NCI-H128 (cell line): ENCODE measurements at regions not wholly inside any gene's neighbourhood (a gene's known extent, or its start where the extent isn't known, plus 50 kb on each side); places are given as distances from the start of the nearest gene placed in this dataset.
A peak's percentile ranks its signal among the peaks of the same experiment; 100 is the strongest.

Experiments used
- DNase-seq: peaks from one replicate; lab custom pipeline; 2025; ENCODE audit not compliant: unreplicated experiment; lab: John Stamatoyannopoulos, UW

DNA sequence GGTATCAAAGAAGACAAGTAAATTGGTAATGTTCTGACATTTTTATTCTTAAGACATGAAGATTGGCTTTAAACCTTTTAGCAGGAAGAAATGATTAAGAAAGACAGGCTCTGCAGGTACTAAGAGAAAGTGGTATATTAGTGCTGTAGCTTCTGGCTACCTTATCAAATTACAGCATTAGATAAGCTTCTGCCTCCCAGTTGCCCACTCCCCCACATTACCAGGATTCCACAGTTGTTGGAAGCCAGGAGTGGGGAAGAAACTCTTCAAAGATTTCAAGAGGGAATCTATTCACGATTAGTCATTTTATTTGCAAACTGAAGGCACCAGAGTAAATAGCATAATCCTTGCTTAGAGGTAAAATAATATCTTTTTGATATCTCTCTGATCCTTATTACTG, 274.9 kb downstream of the LMO4 start:
- DNase-seq = no peak

DNA sequence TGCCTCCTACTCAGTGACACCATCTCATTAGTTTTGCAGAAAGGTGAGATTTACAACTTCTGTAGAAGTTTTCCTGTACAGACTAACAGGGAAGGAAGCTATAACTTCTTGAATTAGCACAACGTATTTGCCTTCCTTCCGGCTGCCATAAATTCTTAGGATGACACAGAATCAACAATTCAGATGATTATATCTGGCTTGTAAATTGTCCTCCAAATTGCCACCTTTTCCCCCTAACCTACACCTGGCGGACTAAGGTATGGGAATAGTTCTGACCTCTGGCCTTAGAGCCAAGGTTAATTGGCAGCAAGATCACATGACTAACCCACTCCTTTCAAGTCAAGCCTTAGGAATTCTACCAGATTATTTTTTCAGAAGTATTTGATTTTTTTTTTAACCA, 284.3 kb downstream of the LMO4 start:
- DNase-seq = no peak

DNA sequence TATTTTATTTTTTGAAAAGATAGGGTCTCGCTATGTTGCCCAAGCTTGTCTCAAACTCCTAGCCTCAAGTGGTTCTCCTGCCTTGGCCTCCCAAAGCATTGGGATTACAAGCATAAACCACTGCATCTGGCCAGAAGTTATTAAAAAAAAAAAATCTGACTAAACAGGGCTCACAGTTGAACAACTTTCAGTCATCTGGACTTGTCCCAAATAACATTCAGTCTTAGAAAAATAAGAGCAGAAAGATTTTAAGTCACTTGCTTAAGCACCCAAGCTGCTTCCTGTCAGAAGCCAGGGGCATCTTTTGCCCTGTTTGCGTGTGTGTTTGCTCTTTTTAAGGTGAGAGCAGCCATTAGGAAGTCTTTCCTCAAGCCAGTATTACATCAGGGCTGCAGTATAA, 286.8 kb downstream of the LMO4 start:
- no peak for DNase-seq

DNA sequence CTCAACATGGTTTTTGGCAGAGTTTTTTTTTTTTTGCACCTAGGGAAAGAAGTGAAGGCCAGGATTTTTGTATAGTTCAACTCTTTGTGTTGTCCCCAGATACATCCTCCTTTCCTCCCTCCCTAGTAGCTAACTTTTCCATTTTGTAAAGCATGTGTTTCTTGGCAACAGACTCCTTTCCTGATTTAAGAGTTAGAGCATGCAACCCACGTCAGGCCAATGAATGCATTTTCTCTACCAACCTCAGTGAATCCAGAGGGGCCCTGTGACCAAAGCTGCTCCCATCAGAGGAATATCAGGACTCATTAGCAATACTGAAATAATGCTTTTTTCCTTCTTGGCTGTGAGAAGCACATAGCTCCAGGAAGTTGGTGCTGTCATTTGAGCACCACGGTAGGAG, 287.2 kb downstream of the LMO4 start:
- DNase-seq = no peak

DNA sequence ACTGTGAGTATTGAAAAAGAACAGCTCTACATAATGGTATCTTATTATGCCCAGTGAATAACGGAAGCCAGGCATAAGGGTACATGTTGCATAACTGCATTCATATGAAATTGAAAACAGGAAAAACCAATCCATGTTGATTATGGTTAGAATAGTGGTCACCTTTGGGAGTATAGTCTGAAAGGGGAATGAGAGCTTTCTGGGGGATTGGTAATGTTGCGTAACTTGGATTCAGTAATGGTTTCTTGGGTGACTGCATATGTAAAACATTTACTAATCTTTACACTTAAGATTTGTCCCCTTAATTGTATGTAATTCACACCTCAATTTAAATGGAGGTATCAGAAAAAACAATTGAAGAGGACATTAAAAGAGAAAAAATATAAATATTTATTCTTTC, 292.1 kb downstream of the LMO4 start:
- DNase-seq = no peak

DNA sequence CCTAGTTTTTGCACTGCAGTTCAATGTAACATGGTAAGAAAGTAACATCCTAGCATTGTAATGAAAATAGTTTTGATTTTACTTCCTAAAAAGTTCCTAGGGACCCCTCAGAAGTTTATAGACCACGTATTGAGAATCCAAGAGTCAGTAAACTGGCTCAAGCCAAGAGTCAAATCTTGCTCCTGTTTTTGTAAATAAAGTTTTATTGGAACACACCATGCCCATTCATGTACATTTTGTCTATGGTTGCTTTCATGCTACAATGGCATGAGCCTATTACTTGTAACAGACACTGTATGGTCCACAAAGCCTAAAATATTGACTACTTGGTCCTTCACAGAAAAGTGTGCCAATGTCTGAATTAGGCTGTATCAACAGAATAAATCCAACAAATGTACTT, 301.0 kb downstream of the LMO4 start:
- DNase-seq = no peak

DNA sequence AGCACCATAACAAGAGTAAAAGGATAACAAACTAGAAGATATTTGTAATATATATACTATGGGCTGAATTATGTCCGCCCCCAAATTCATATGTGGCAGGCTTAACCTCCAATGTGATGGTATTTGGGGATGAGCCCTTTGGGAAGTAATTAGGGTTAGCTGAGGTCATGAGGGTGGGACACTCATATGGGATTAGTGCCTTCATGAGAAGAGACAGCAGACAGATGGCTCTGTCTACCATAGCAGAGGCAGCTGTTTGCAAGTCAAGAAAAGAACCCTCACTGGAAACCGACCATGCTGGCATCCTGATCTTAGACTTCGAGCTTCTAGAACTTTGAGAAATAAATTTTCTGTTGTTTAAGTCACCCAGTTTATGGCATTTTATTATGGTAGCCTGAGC, 303.6 kb downstream of the LMO4 start:
- DNase-seq = no peak

DNA sequence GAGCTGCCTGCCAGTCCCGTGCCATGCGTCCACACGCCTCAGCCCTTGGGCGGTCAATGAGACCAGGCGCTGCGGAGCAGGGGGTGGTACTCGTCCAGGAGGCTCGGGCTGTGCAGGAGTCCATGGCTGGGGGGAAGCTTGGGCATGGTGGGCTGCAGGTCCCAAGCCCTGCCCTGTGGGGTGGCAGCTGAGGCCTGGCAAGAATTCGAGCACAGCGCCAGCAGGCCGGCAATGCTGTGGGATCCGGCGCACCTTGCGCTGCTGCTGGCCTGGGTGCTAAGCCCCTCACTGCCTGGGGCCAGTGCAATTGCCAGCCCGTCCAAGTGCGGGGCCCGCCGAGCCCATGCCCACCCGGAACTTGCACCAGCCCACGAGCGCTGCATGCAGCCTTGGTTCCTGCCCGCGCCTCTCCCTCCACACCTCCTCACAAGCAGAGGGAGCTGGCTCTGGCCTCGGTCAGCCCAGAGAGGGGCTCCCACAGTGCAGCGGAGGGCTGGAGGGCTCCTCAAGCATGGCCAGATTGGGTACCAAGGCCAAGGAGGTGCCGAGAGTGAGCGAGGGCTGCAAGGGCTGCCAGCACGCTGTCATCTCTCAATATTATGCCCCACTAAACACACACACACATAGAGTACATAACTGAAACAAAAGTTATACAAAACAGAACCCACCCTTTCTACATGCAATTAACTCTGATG, 307.7 kb downstream of the LMO4 start:
- DNase-seq = no peak

DNA sequence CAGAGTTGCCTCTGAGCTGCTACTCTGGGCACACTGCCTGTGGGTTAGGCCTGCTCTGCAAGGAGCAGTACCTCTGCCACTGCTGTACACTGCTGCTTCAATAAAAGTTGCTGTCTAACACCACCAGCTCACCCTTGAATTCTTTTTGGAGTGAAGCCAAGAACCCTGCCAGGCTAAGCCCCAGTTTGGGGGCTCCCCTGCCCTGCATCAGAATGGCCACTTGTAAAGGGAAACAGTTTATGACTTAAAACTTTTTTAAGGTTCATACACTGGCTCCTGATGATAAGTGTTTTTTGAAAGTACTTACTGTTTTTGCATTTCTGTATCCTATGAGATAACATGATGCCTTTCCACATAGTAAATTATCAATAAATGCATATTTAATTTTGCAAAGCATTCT, 310.0 kb downstream of the LMO4 start:
- DNase-seq = no peak

DNA sequence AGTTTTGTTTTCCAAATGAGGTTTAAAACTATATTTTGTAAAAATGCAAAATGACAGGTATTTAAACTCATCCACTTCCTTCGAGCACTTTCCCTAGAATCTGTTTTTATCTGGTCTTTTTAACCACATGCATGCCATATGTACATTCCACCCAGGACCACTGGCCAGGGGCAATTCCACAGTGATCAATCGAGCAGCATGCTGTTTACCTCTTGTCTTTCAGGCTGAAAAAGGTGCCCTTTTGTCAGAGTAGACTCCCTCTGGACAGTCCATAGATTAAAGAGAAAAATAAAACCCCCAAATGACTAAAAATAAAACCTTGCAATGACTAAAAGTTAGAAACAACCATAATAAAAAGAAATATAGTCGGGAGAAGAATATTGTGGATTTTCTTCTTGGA, 313.3 kb downstream of the LMO4 start:
- no peak for DNase-seq

DNA sequence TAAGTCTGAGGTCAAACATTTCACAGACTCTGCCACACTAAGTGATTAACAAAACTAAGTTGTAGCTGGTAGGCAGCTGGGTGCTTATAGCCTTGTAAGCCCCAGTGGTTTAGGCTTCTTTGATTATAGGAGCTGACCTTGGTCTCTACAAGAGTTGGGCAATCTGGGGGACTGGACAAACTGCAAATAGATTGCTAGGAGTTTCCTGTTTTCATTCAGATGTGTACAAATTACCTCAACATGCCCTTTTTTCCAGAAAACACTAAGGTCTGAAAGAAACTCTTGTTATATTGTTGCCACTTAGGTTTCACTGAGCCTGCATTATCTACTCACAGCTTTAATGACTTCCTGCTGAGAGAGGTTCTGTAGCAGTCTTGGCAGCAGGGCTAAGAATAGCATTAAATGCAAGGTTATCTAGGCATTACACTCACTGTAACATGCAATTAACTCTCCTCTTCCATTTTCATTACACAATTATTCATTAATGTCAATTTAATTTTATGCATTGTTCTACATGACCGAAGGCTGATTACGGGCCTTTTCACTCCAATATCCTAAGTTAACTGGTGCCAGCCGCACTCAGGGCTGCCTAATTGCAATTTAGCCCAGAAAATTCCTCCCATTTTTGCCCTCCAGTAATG, 314.0 kb downstream of the LMO4 start:
- DNase-seq = peak; percentile 47

DNA sequence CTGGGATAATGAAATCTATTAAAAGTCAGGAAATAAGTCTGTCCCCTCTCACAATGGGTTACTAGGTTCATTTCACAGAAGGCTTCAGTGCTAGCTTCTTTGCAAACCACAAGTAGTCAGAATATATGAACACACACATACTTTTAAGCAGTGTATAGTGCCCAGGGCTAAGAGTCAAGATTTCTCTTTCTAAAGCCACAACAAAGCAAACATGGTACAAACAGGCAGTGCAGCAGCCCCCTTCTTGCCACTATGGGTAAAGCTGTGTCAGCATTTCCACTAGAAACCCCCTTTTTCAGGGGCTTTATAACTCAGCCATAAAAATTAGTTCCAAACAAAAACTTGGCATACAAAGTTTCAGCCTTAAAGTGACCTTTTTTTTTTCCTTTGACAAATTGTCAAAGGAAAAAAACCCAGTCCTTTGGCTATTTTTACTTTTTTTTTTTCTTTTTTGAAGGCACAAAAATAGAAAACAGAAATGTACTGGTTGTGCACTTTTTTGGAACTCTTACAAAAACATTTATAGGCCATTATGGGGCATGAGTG, 315.4 kb downstream of the LMO4 start:
- DNase-seq = no peak

DNA sequence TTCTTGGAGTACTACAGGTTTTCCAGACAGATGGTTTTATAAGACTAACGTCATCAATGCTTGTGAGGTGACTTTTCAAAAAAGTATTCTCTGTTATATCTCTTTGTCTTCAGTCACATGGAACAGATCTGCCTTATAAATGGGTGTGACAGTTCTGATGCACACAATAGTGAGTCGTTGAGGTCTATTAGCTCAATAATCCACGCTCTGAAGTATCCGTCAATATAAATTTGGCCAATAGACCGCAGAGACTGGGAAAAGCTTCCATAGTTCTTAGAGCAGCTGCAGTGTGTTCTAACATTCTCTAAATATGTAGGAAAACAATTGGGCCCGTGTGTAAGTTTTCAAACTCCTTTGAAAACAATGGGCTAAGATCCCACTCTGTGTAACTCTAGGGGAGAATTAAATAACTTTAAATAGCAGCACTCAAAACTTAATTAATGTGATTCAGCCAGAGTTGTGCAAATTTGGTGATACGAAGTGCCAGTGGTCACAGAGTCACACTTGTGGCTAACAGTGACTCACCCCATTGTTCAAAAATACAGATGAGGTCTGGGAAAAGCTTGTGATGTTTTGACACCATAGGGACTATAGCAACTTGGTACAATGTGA, 316.0 kb downstream of the LMO4 start:
- DNase-seq = no peak

DNA sequence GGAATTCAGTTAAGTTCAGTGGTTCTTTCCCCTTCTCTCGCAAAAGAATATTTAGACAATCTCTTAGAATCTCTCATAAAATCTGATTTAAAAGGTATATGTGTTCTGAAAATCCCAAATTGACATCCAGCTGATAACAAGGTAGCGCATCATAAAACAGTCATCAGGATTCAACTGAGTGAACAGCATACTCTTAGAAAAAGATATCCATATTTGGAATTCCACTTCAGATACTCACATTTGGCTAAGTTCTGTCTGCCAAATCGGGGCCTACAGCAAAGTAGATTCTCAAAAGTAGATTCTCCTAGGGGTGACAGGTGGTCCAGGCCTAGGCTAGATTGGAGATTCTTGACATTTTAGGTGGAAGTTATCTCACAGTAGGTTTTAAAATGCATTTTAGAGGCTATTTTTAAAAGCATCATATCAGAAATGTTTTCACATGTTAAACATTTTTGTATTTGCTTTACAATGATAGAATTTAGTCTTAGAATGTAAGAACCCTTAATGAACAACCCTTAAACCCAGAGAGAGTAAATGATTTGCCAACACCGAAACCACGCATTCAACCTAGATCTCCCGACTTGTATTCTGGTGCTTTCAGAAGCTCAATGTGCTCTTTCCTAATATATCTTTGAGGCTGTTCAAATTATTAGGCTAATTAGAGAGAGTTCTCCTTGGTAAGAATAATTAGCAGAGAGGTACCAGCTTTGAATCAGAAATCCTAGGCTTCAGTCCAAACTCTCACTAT, 318.9 kb downstream of the LMO4 start:
- no peak for DNase-seq

DNA sequence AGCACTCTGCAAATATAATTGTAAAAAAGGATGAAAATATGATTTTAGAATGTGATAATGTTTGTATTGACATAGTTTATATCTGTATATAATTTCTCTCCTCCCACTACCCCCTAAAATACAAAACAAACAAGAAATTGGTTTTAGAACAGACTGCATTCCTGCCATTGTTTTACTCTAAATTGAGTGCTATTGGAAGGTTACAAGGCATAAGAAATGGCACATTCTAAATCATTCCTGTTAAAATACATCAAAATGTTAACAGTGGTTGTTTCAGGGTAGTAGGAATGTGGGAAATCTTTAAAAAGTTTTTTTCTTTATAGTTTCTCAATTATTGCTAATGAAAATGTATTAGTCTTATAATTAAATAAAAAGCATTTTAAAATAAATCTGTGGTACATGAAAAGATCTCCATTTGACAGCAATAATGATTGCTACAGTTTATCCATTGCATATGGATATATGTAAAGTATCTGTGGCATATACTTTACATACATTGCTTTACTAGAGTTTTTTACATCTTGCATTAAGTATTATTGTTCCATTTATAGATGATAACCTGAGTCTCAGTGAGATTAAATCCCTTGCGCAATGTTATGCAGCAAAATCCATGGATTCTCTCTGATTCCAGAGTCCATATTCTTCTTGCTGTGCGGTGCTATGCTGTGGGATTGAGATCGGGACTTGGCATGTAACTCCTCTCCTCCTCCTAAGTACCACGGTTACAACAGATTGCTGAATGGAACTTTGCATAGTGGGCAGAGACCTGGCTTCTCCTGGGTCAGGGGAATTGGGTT, 319.8 kb downstream of the LMO4 start:
- no peak for DNase-seq

DNA sequence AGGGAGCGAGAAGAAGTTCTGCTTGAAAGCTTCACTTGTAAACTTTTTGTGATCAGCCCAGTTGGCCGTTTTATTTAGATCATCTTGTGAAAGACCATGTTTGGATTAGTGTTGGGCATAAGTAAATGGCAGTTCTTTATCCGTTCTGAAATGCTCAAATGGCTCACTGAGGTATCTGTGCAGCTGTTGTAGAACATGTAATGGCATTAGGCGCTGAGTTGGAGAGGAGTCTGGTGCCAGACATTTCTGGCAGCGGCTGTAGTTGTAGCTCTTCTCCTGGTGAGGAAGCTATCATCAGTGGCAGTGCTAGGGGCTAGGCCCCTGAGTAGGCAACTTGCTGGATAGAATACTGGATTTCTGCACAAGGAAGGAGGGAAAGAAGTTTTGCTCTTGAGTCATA, 321.6 kb downstream of the LMO4 start:
- no peak for DNase-seq

DNA sequence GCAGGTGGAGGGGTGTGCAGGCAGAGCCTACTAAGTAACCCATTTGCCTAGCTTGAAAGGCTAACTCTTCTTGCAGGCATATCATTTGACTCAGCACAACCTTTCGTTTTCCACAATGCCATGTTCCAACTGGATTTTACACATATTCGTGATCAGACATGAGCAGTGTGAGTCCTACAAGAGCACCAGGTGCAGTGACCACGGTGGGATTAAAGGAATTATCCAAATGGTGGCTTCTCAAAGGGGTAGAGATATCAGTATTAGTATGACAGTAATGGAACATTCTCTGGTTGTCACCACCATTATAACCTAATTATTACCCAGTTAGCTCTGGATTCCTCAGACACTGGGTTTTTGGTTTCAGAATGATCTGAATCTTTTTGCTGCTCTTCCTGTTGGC, 323.5 kb downstream of the LMO4 start:
- DNase-seq = no peak

DNA sequence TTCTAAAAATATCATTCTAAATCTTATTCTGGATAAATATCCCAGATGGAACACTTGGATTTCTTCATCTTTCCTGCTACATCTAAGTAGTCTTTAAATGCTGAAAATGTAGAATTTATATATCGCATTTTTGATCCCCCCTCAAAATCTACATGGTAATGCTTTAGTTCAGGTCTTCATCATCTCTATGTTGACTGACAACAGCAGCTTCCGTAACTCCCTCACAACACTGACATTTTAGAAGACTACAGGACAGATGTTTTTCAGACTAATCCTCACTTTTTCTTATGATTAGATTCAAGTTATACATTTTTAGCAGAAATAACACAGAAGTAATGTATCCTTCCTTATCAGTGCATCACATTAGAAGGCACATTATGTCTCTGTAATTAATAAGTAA, 336.5 kb downstream of the LMO4 start:
- no peak for DNase-seq

DNA sequence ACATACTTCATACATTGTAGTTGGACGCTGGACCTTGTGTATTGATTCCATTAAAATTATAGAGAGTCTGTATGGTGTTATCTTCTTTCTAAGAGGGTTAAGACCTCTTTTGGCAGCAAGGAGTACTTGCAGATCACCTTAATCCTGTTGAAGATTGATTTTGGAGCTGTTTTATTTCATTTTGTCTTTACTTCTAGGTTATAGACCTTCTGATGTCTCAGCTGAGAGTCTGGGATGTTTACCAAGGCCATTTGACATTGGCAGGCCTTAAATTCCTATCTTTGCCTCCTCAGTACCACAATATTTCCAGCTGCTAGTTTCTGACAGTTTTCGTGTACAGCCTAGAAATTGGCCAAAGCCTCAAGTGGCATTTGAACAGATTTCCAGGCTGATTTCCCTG, 338.0 kb downstream of the LMO4 start:
- no peak for DNase-seq

DNA sequence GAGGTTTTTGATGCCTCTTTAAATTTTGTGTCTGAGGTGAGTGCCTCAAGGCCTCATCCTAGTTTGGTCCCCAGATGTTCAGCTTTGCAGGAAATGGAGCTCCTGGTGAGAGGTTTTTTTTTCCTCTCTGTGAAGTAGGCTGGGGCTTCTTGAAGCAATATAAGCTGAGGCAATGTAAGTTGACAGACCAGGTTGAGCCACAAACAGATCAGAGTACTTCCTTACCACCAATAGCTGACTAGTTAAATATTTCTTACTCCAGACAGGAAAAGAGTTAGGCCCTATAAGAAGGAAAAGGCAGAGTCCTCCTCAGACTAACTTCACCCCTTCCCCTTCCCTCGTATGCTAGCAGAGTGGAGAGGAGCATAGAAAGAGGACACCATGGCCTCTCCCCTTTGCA, 341.0 kb downstream of the LMO4 start:
- no peak for DNase-seq

DNA sequence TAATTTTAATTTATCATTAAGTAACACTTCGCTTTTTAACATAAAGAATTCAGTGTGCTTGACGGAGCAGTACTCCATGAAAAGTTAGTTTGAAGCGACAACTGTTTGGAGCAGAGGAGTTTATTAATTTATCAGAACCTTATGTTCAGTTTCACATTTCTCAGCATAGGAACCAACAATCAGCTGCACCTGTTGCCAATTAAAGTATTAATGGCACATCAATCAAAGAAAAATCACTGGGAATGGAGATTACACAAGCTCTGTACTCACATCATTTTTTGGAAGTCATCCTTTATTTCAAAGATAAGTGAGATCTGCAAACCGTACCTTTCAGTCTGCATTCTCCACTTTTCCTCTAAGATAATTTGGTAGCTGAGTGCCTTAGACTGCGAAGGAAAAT, 344.6 kb downstream of the LMO4 start:
- no peak for DNase-seq
